Uterus (tissue), 3 donors: ENCODE measurements at regions not wholly inside any gene's neighbourhood (a gene's known extent, or its start where the extent isn't known, plus 50 kb on each side); places are given as distances from the start of the nearest gene placed in this dataset.

Source experiments
- DNase-seq, 2 donors: peaks; one replicate each; pipeline ENCODE4 v3.0.0-alpha.2; 2019 to 2020
- H3K27ac ChIP-seq, 2 donors: fragments of 200-600 bp; sonication (generic); 1 replicate in 1 of 2; 2 replicates in 1 of 2; pipeline ENCODE4 v1.5.1; 2016 to 2018
- H3K27me3 ChIP-seq, 2 donors: fragments of 200-600 bp; sonication (generic); one replicate each; pipeline ENCODE4 v1.5.1; 2018 to 2019; ENCODE audit warnings: control low read depth in 1 of 2
- H3K36me3 ChIP-seq, 2 donors: fragments of 200-600 bp; sonication (generic); one replicate each; pipeline ENCODE4 v1.5.1; 2019; ENCODE audit warnings: control low read depth in 1 of 2
- H3K4me1 ChIP-seq, 2 donors: fragments of 200-600 bp; sonication (generic); one replicate each; pipeline ENCODE4 v1.5.1; 2018 to 2019; ENCODE audit warnings: control low read depth in 1 of 2
- H3K4me3 ChIP-seq, 2 donors: fragments of 200-600 bp; sonication (generic); 1 replicate in 1 of 2; 2 replicates in 1 of 2; pipeline ENCODE4 v1.5.1; 2018 to 2019; ENCODE audit warnings: mild to moderate bottlenecking in 1 of 2
- H3K9me3 ChIP-seq, 2 donors: fragments of 200-600 bp; sonication (generic); one replicate each; pipeline ENCODE4 v1.5.1; 2019; ENCODE audit warnings: control low read depth in 1 of 2
- POLR2A ChIP-seq, 2 donors: fragments of 450-650 bp; IDR thresholded peaks; one replicate each; pipeline ENCODE4 v1.6.1; 2016; ENCODE audit warnings: antibody characterized with exemption in 2 of 2, mild to moderate bottlenecking in 1 of 2, moderate library complexity in 1 of 2
- intact Hi-C: fragments of 100-400 bp; cut with DNase I; formaldehyde crosslinking; loops from one replicate; pipeline ENCODE4 v1.15.1; 2023; ENCODE audit warnings: low total_unique reads
- TF ChIP-seq, protein P1 (sequence below), 4 experiments: fragments of 200-600 bp in 2 of 4; fragments of 450-650 bp in 2 of 4; sonication (generic) in 2 of 4; IDR thresholded peaks; one replicate each; pipeline ENCODE4 v1.5.1; 2016 to 2019; ENCODE audit warnings: antibody characterized with exemption in 4 of 4, mild to moderate bottlenecking in 2 of 4, moderate library complexity in 1 of 4
- donor health status: DM: yes; HTN: yes; CAD: no.

DNA sequence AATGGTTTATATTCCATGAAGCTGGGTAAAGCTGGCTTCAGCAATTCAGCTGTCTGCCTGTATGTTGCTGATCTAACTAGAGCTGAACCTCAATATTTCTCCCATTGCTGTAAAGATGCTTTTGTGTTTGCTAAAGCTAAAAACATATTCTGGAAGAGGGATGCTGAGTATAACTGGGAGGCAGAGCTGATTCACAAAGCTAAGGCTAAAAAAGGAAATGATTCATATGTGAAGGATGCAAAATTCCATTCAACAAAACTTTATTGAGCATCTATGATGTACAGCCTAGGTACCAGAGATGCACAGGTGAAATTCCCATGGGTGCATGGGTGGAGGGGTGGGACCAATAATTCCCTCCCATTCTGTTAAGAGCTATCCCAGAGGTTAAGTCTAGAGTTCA lies 193.9 kb downstream of the KIF18A start:
- Histone ChIP-seq H3K9me3 (no peaks in the 10 kb centered on the region), H3K27me3 (no peaks in the 10 kb centered on the region), H3K4me3 (no peak overlapping the region), H3K4me1 (no peaks in the 10 kb centered on the region), H3K27ac (no peak overlapping the region), H3K36me3 (no peaks in the 10 kb centered on the region)
- intact Hi-C loops, result no loop called here
- DNase-seq, result no peak
- TF ChIP-seq, protein P1, sequence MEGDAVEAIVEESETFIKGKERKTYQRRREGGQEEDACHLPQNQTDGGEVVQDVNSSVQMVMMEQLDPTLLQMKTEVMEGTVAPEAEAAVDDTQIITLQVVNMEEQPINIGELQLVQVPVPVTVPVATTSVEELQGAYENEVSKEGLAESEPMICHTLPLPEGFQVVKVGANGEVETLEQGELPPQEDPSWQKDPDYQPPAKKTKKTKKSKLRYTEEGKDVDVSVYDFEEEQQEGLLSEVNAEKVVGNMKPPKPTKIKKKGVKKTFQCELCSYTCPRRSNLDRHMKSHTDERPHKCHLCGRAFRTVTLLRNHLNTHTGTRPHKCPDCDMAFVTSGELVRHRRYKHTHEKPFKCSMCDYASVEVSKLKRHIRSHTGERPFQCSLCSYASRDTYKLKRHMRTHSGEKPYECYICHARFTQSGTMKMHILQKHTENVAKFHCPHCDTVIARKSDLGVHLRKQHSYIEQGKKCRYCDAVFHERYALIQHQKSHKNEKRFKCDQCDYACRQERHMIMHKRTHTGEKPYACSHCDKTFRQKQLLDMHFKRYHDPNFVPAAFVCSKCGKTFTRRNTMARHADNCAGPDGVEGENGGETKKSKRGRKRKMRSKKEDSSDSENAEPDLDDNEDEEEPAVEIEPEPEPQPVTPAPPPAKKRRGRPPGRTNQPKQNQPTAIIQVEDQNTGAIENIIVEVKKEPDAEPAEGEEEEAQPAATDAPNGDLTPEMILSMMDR (IDR thresholded peaks at IDR 0.05), result no peak
- no peak for TF ChIP-seq POLR2A (IDR thresholded peaks at IDR 0.05)

DNA sequence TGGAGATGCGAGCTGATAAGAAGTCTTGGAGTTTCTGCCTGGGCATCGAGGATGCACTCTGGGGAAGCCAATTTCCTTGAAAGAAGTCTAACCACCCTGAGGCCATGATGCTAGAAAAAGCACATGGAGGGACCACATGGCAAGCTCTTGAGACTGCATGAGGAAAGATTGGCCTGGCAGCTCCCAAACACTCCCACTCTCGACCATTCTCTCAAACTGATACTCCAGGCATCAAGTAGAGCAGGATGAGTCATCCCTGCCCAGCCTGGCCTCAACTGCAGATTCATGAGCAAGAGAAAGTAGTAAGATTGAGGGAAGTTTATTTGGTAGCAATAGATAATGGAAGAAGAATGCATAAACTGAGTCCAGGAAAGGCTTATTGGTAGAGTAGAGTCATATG lies 194.3 kb downstream of the KIF18A start:
- intact Hi-C loops, result no loop called here
- H3K4me1 ChIP-seq, result no peaks in the 10 kb centered on the region
- H3K4me3 ChIP-seq, result no peak overlapping the region
- no peaks in the 10 kb centered on the region for H3K27me3 ChIP-seq
- TF ChIP-seq, protein P1 (IDR thresholded peaks at IDR 0.05), result no peak
- no peak for TF ChIP-seq POLR2A (IDR thresholded peaks at IDR 0.05)
- H3K36me3 ChIP-seq, result no peaks in the 10 kb centered on the region
- no peak for DNase-seq
- H3K9me3 ChIP-seq, result no peaks in the 10 kb centered on the region
- H3K27ac ChIP-seq, result no peak overlapping the region

DNA sequence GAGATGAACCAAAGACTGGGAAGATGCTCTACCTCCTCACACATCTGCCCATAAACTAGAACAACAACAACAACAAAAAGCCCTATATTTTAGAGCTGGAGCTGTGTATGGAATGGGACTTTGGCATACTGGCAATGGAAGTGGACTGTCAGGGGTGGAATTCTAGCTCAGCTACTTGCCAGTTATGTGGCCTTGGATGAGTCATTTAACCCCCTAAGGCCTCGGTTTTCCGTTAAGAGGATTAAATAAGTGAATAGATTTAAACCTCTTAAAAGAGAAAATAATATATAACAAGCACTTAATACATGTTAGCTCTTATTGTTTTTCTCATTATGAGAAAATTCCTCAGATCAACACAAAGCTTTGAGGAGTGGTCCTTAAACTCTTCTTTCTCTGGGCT lies 195.0 kb downstream of the KIF18A start:
- no peak for DNase-seq
- H3K27me3 ChIP-seq, result no peaks in the 10 kb centered on the region
- no peaks in the 10 kb centered on the region for H3K36me3 ChIP-seq
- no peaks in the 10 kb centered on the region for H3K9me3 ChIP-seq
- no peak overlapping the region for H3K4me3 ChIP-seq
- intact Hi-C loops, result no loop called here
- no peak for TF ChIP-seq POLR2A (IDR thresholded peaks at IDR 0.05)
- TF ChIP-seq, protein P1 (IDR thresholded peaks at IDR 0.05), result no peak
- H3K4me1 ChIP-seq, result no peaks in the 10 kb centered on the region
- no peak overlapping the region for H3K27ac ChIP-seq

DNA sequence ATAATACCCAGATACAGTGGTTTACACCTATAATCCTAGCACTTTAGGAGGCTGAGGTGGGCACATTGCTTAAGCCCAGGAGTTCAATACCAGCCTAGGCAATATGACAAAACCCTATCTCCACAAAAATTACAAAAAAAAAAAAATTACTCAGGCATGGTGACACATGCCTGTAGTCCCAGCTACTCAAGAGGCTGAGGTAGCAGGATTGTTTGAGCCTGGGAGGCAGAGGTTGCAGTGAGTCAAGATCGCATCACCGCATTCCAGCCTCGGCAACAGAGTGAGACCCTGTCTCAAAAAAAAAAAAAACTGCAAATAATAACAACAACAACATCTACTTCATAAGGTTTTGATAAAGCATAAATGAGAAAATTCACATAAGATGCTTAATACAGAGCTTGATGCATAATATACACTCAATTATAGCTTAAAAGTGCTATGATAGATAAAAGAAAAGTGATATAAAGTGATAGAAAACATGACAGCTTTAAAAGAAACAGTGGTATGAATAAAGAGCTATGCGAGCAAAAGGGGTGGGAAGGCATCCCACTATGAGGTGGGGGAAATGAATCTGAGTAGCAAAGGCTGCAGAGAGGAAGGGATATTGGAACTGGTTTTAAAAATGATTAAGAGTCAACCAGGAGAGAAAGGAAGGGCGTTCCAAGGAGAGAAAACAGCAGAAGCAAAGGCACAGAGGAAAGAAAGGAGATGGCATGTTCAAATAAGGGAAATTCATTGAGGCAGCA lies 197.6 kb downstream of the KIF18A start:
- Histone ChIP-seq H3K4me3 (no peak overlapping the region), H3K27me3 (no peaks in the 10 kb centered on the region), H3K9me3 (no peaks in the 10 kb centered on the region), H3K36me3 (no peaks in the 10 kb centered on the region), H3K27ac (no peak overlapping the region), H3K4me1 (no peaks in the 10 kb centered on the region)
- TF ChIP-seq POLR2A (IDR thresholded peaks at IDR 0.05), result no peak
- TF ChIP-seq, protein P1 (IDR thresholded peaks at IDR 0.05), result no peak
- intact Hi-C loops, result no loop called here
- DNase-seq, result no peak

DNA sequence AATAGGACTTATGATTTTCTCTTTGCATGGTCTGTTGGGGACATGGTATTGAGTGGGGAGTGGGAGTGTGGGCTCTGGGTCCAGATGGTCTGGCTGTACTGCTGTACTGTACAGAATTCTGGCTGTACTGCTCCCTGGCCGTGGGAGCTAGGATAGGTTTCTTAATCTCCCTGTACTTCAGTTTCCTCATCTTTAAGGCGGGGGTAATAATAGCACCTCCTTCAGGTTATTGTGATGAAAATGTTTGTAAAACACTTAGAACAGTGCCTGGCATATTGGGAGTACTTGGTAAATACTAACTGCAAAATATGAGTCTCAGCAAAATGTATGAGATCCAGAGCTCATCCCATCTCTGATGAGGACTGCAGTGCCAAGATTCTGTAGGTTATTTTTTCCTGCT lies 198.6 kb downstream of the KIF18A start:
- Histone ChIP-seq H3K4me3 (no peak overlapping the region), H3K27me3 (no peaks in the 10 kb centered on the region), H3K27ac (no peak overlapping the region), H3K4me1 (no peaks in the 10 kb centered on the region), H3K36me3 (no peaks in the 10 kb centered on the region), H3K9me3 (no peaks in the 10 kb centered on the region)
- intact Hi-C loops, result no loop called here
- DNase-seq, result no peak
- TF ChIP-seq, protein P1 (IDR thresholded peaks at IDR 0.05), result no peak
- no peak for TF ChIP-seq POLR2A (IDR thresholded peaks at IDR 0.05)
